ENCODE measurements at regions not wholly inside any gene's neighbourhood (a gene's known extent, or its start where the extent isn't known, plus 50 kb on each side); places are given as distances from the start of the nearest gene placed in this dataset.
"Not testable (repeated sequence)": the region's sequence is repeated elsewhere in the genome, so short reads cannot be mapped to it uniquely, and the experiment has no call there.

- DNase-seq: no peak
Observed at GRCh38 chr3:106399761-106400160, 530.9 kb upstream of the CBLB start.

- DNase-seq: peak; percentile 13
Observed at GRCh38 chr3:106401666-106402490, 533.1 kb upstream of the CBLB start.

GRCh38 chr3:106403371-106404145 is 534.7 kb upstream of the CBLB start:
- DNase-seq: no peak

GRCh38 chr3:106413683-106414082 is 544.9 kb upstream of the CBLB start:
- no peak for DNase-seq

GRCh38 chr3:106420628-106421027 is 551.8 kb upstream of the CBLB start:
- no peak for DNase-seq

- no peak for DNase-seq
Observed at GRCh38 chr3:106421426-106421825, 552.6 kb upstream of the CBLB start.

GRCh38 chr3:106421909-106422308 is 553.1 kb upstream of the CBLB start:
- DNase-seq: no peak

GRCh38 chr3:106423321-106424225 is 554.8 kb upstream of the CBLB start:
- DNase-seq: no peak

- DNase-seq: no peak
Observed at GRCh38 chr3:106425026-106425425, 556.2 kb upstream of the CBLB start.

- no peak for DNase-seq
Observed at GRCh38 chr3:106425916-106426315, 557.1 kb upstream of the CBLB start.

- peak; percentile 61 for DNase-seq
Observed at GRCh38 chr3:106428565-106428994, 559.8 kb upstream of the CBLB start.

GRCh38 chr3:106431721-106432120 is 562.9 kb upstream of the CBLB start:
- DNase-seq: no peak

GRCh38 chr3:106435899-106436453 is 567.2 kb upstream of the CBLB start:
- no peak for DNase-seq

GRCh38 chr3:106438887-106439286 is 570.1 kb upstream of the CBLB start:
- DNase-seq: peak; percentile 17

- no peak for DNase-seq
Observed at GRCh38 chr3:106440672-106441071, 571.9 kb upstream of the CBLB start.

GRCh38 chr3:106446271-106446670 is 577.5 kb upstream of the CBLB start:
- no peak for DNase-seq

- no peak for DNase-seq
Observed at GRCh38 chr3:106447723-106448301, 579.0 kb upstream of the CBLB start.

GRCh38 chr3:106448372-106448966 is 579.7 kb upstream of the CBLB start:
- DNase-seq: not testable (repeated sequence)

GRCh38 chr3:106452096-106452495 is 583.3 kb upstream of the CBLB start:
- DNase-seq: no peak

GRCh38 chr3:106454497-106454896 is 585.7 kb upstream of the CBLB start:
- no peak for DNase-seq
